Hepatocyte (in vitro differentiated cells): ENCODE measurements at regions not wholly inside any gene's neighbourhood (a gene's known extent, or its start where the extent isn't known, plus 50 kb on each side); places are given as distances from the start of the nearest gene placed in this dataset.
"Not testable (repeated sequence)": the region's sequence is repeated elsewhere in the genome, so short reads cannot be mapped to it uniquely, and the experiment has no call there.

Experiments
- DNase-seq: peaks from one replicate; pipeline ENCODE4 v3.0.0-alpha.2; 2016; ENCODE audit warnings: low spot score
- H2AFZ ChIP-seq: fragments of 200-600 bp; sonication (generic); 2 replicates; pipeline ENCODE4 v1.6.0; 2016; ENCODE audit warnings: antibody characterized with exemption, mild to moderate bottlenecking
- H3K27ac ChIP-seq: fragments of 200-600 bp; sonication (generic); 2 replicates; pipeline ENCODE4 v1.5.1; 2016; ENCODE audit warnings: mild to moderate bottlenecking
- H3K27me3 ChIP-seq: fragments of 200-600 bp; sonication (generic); 2 replicates; pipeline ENCODE4 v1.6.1; 2016
- H3K36me3 ChIP-seq: fragments of 200-600 bp; sonication (generic); replicated peaks from 2 replicates; pipeline ENCODE4 v1.5.1; 2016; ENCODE audit warnings: low read depth; ENCODE audit not compliant: insufficient read depth
- H3K4me1 ChIP-seq: fragments of 200-600 bp; sonication (generic); 2 replicates; pipeline ENCODE4 v1.5.1; 2016; ENCODE audit warnings: mild to moderate bottlenecking, moderate library complexity; ENCODE audit not compliant: insufficient read depth
- H3K4me2 ChIP-seq: fragments of 200-600 bp; sonication (generic); 2 replicates; pipeline ENCODE4 v1.6.0; 2016
- H3K4me3 ChIP-seq: fragments of 200-600 bp; sonication (generic); 2 replicates; pipeline ENCODE4 v1.5.1; 2016; ENCODE audit warnings: mild to moderate bottlenecking
- H3K79me2 ChIP-seq: fragments of 200-600 bp; sonication (generic); 2 replicates; pipeline ENCODE4 v1.6.0; 2017; ENCODE audit warnings: mild to moderate bottlenecking
- H3K9me2 ChIP-seq: fragments of 200-600 bp; sonication (generic); replicated peaks from 2 replicates; pipeline ENCODE4 v1.6.0; 2017; ENCODE audit warnings: mild to moderate bottlenecking; ENCODE audit not compliant: insufficient read depth
- H3K9me3 ChIP-seq: fragments of 200-600 bp; sonication (generic); 2 replicates; pipeline ENCODE4 v1.5.1; 2016; ENCODE audit warnings: low read depth, mild to moderate bottlenecking
- H4K20me1 ChIP-seq: fragments of 200-600 bp; sonication (generic); 2 replicates; pipeline ENCODE4 v1.6.0; 2016; ENCODE audit warnings: mild to moderate bottlenecking; ENCODE audit not compliant: insufficient read depth, poor library complexity, severe bottlenecking
- EZH2 ChIP-seq: fragments of 200-600 bp; sonication (generic); IDR thresholded peaks from 2 replicates; pipeline ENCODE4 v1.6.1; 2016; ENCODE audit warnings: antibody characterized with exemption, mild to moderate bottlenecking, borderline replicate concordance
- EZH2phosphoT487 ChIP-seq: fragments of 200-600 bp; sonication (generic); IDR thresholded peaks from one replicate; pipeline ENCODE4 v1.6.1; 2018; ENCODE audit warnings: antibody characterized with exemption, mild to moderate bottlenecking, low read depth, moderate library complexity; ENCODE audit not compliant: unreplicated experiment, severe bottlenecking
- WGBS: methylation state at CpG from one replicate; pipeline ENCODE4 v1.1.6; 2016; ENCODE audit warnings: low lambda C conversion rate; ENCODE audit errors: missing lambda C conversion rate; 5-methylcytosine and 5-hydroxymethylcytosine counted together
- TF ChIP-seq, protein P1 (sequence below): fragments of 200-600 bp; sonication (generic); IDR thresholded peaks from 2 replicates; pipeline ENCODE4 v1.5.1; 2016; ENCODE audit warnings: antibody characterized with exemption, mild to moderate bottlenecking; ENCODE audit not compliant: poor library complexity

DNA sequence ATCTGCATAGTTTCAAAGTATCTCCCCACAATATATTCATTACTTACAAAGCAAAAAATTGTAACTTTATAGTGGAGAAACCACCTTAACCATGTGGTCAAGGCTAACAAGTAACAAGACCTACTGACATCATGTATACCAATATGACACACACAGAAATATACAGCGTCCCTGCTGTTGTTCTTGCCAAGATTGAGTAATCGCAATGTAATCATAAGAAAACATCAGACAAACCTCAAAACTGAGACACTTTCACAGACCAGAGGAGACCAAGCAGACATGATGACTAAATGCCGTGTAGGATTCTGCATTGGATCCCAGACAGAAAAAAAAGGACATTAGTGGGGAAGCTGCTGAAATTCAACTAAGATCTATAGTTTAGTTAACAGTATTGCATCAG lies 123.0 kb downstream of the ACAA2 start:
- Histone ChIP-seq H3K36me3 (no peaks in the 10 kb centered on the region), H3K9me3 (no peaks in the 10 kb centered on the region), H3K4me1 (peaks cover 30% of the 10 kb centered on the region), H3K4me2 (no peak overlapping the region), H2AFZ (no peak overlapping the region), H3K4me3 (no peak overlapping the region), H4K20me1 (no peaks in the 10 kb centered on the region), H3K27me3 (no peaks in the 10 kb centered on the region), H3K9me2 (no peaks in the 10 kb centered on the region), H3K79me2 (no peaks in the 10 kb centered on the region), H3K27ac (peak overlapping the region; percentile 59)
- TF ChIP-seq, protein P1, sequence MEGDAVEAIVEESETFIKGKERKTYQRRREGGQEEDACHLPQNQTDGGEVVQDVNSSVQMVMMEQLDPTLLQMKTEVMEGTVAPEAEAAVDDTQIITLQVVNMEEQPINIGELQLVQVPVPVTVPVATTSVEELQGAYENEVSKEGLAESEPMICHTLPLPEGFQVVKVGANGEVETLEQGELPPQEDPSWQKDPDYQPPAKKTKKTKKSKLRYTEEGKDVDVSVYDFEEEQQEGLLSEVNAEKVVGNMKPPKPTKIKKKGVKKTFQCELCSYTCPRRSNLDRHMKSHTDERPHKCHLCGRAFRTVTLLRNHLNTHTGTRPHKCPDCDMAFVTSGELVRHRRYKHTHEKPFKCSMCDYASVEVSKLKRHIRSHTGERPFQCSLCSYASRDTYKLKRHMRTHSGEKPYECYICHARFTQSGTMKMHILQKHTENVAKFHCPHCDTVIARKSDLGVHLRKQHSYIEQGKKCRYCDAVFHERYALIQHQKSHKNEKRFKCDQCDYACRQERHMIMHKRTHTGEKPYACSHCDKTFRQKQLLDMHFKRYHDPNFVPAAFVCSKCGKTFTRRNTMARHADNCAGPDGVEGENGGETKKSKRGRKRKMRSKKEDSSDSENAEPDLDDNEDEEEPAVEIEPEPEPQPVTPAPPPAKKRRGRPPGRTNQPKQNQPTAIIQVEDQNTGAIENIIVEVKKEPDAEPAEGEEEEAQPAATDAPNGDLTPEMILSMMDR = no peak
- TF ChIP-seq EZH2 (no peak), EZH2phosphoT487 (no peak)
- DNase-seq = no peak
- WGBS = 61% methylated on average over 3 of the region's 3 CpGs

DNA sequence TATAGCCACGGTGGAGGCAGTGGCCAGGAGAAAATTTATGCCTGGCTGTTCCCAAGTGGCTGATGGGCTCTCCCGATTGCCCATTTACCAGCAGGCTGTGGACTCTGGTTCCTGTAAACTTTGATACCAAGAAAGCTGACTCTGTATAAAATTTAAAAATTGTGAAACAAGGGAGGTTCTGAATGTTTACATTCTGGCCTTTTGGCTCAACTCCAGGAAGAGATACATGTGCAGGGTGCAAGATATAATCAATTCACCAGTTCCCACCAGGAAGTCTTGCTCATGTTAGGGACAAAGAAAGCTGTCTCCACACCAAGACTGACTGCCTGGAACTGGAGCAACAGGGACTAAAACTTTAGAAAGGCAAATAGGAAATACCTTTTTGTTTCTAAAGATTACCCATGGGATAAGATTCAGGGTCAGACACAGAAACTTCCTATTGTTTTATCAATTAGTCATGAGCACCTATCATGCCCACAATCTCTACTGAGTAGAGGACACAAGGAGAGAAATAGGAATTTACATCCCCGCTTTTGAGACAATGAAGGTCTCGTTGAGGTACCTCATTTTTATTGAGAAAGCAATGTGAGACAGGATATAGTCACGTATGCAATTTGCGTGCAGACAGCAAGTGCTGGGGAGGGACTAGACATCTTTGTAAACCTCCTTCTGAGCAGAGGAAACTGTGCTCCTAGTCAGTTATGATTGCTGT lies 123.5 kb downstream of the LIPG start:
- no peaks in the 10 kb centered on the region for H4K20me1 ChIP-seq
- H3K27ac ChIP-seq = peak overlapping the region; percentile 64
- H3K4me1 ChIP-seq = peaks cover 10% of the 10 kb centered on the region
- H2AFZ ChIP-seq = peak overlapping the region; percentile 9
- H3K4me2 ChIP-seq = no peak overlapping the region
- no peak overlapping the region for H3K4me3 ChIP-seq
- DNase-seq = no peak
- WGBS = 63% methylated on average over 6 of the region's 6 CpGs
- H3K79me2 ChIP-seq = no peaks in the 10 kb centered on the region
- H3K9me2 ChIP-seq = no peaks in the 10 kb centered on the region
- TF ChIP-seq EZH2phosphoT487 (no peak), EZH2 (no peak)
- no peaks in the 10 kb centered on the region for H3K27me3 ChIP-seq
- H3K36me3 ChIP-seq = no peaks in the 10 kb centered on the region
- no peaks in the 10 kb centered on the region for H3K9me3 ChIP-seq

DNA sequence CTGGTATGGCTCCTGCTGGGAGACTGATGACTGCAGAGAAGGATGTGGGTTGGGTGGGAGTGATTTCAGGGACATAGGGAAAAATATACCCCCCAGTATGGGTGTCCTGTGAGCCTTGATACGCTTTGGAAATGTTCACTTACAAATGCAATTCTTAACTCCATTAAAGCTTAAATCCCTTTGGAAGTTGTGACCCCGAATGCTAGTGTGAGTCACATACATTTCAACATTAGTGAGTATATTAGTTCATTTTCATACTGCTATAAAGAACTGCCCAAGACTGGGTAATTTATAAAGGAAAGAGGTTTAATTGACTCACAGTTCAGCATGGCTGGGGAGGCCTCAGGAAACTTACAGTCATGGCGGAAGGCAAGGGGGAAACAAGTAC lies 120.9 kb downstream of the LIPG start:
- not testable (repeated sequence) for H4K20me1 ChIP-seq, H2AFZ ChIP-seq, H3K9me3 ChIP-seq, H3K4me2 ChIP-seq, H3K9me2 ChIP-seq, H3K4me3 ChIP-seq, H3K36me3 ChIP-seq, DNase-seq, H3K79me2 ChIP-seq, H3K27me3 ChIP-seq
- WGBS = 94% methylated on average over 3 of the region's 3 CpGs
- H3K27ac ChIP-seq = peak overlapping the region; percentile 43
- H3K4me1 ChIP-seq = peaks cover 13% of the 10 kb centered on the region

DNA sequence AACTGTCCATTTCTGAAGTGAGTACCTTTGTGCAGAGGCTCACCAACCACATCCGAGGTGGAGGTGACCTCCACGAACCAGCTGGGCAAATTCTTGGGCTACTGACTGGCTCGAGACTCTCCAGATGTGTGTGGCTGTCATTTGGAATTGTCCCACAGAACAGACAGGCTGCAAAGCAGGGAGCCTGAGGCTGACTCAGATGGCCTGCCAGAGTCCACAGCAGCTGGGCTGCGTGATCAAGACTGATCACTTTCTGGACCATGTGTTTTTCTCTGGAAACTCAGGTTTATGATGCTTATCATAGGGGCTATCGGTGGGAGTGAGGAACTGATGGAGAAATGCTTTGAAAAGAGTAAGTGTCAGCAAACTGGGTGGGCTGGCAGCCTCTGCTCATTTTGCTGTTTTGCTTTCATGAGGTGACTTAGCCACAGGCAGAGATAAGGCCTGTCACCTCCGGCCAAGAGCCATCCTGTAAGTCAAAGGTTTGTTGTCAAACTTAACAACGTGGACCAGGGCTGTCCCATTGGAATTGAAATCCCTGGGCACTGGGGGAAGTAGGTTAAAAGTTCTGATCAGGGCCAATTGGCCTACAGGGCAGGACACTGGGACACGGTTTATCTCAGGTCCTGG lies 120.4 kb downstream of the LIPG start:
- Histone ChIP-seq H3K79me2 (no peaks in the 10 kb centered on the region), H3K27me3 (no peaks in the 10 kb centered on the region), H3K4me2 (no peak overlapping the region), H3K27ac (peak overlapping the region; percentile 43), H3K9me3 (no peaks in the 10 kb centered on the region), H3K4me3 (no peak overlapping the region), H2AFZ (no peak overlapping the region), H3K9me2 (no peaks in the 10 kb centered on the region), H3K36me3 (no peaks in the 10 kb centered on the region), H4K20me1 (no peaks in the 10 kb centered on the region), H3K4me1 (peaks cover 12% of the 10 kb centered on the region)
- WGBS = 47% methylated on average over 8 of the region's 8 CpGs
- TF ChIP-seq EZH2 = no peak
- TF ChIP-seq, protein P1 = no peak
- TF ChIP-seq EZH2phosphoT487 = no peak
- no peak for DNase-seq
